Effector memory CD8-positive, alpha-beta T cell (primary cell): ENCODE measurements at regions not wholly inside any gene's neighbourhood (a gene's known extent, or its start where the extent isn't known, plus 50 kb on each side); places are given as distances from the start of the nearest gene placed in this dataset.

Source experiments
- ATAC-seq: fragments of 150-1000 bp; cut with Tn5 transposase; replicated peaks from 2 replicates; pipeline ENCODE4 v1.10.0; 2021; ENCODE audit warnings: mild to moderate bottlenecking, moderate library complexity
- DNase-seq, 3 experiments: peaks; one replicate each; pipeline ENCODE4 v3.0.0; 2021
- H3K27ac Mint-ChIP-seq, 2 donors: one replicate each; pipeline ENCODE4 v1.8.0; 2022; ENCODE audit warnings: mild to moderate bottlenecking in 2 of 2, mixed read lengths in 2 of 2, moderate library complexity in 2 of 2
- H3K27me3 Mint-ChIP-seq, 2 donors: one replicate each; pipeline ENCODE4 v1.8.0; 2022; ENCODE audit warnings: mixed read lengths in 2 of 2
- H3K36me3 Mint-ChIP-seq: one replicate; pipeline ENCODE4 v1.8.0; 2022; ENCODE audit warnings: mild to moderate bottlenecking, moderate library complexity, mixed read lengths; ENCODE audit not compliant: insufficient read depth
- H3K4me1 Mint-ChIP-seq, 2 donors: one replicate each; pipeline ENCODE4 v1.8.0; 2022; ENCODE audit warnings: low read depth in 2 of 2, mixed read lengths in 2 of 2
- H3K4me3 Mint-ChIP-seq, 2 donors: one replicate each; pipeline ENCODE4 v1.8.0; 2022; ENCODE audit warnings: mild to moderate bottlenecking in 2 of 2, mixed read lengths in 2 of 2, moderate library complexity in 2 of 2
- H3K9me3 Mint-ChIP-seq, 2 donors: one replicate each; pipeline ENCODE4 v1.8.0; 2022; ENCODE audit warnings: mixed read lengths in 2 of 2

GRCh38 chr16:82220541-82220940, 50.5 kb upstream of the MPHOSPH6 start:
- H3K27me3 Mint-ChIP-seq = peaks cover 6 to 8% of the 10 kb centered on the region in 2 donors
- H3K36me3 Mint-ChIP-seq = no peaks in the 10 kb centered on the region
- H3K4me3 Mint-ChIP-seq = no peak overlapping the region
- no peaks in the 10 kb centered on the region for H3K9me3 Mint-ChIP-seq
- no peak for DNase-seq
- H3K27ac Mint-ChIP-seq = no peak overlapping the region
- no peak for ATAC-seq
- H3K4me1 Mint-ChIP-seq = no peaks in the 10 kb centered on the region
